ENCODE measurements at regions not wholly inside any gene's neighbourhood (a gene's known extent, or its start where the extent isn't known, plus 50 kb on each side); places are given as distances from the start of the nearest gene placed in this dataset.
"Not testable (repeated sequence)": the region's sequence is repeated elsewhere in the genome, so short reads cannot be mapped to it uniquely, and the experiment has no call there.

GRCh38 chr7:32816409-32816948 lies 75.1 kb downstream of the KBTBD2 start:
- DNase-seq (ENCODE audit: low read depth): peak; percentile 49
- not testable (repeated sequence) for H3K4me3 ChIP-seq (ENCODE audit: low read depth, low read length)

GRCh38 chr7:32814779-32815178 lies 76.8 kb downstream of the KBTBD2 start:
- not testable (repeated sequence) for DNase-seq (ENCODE audit: low read depth); H3K4me3 ChIP-seq (ENCODE audit: low read depth, low read length)

- no peak for TF ChIP-seq CTCF (IDR thresholded peaks at IDR 0.05; ENCODE audit: insufficient read depth, low read length)
- no peak for DNase-seq (ENCODE audit: low read depth)
- H3K4me3 ChIP-seq (ENCODE audit: low read depth, low read length): no peak overlapping the region
These were observed 81.7 kb downstream of the KBTBD2 start for GRCh38 chr7:32809871-32810270.

GRCh38 chr7:32809347-32809746 lies 82.2 kb downstream of the KBTBD2 start:
- no peak overlapping the region for H3K4me3 ChIP-seq (ENCODE audit: low read depth, low read length)
- no peak for TF ChIP-seq CTCF (IDR thresholded peaks at IDR 0.05; ENCODE audit: insufficient read depth, low read length)
- no peak for DNase-seq (ENCODE audit: low read depth)

- TF ChIP-seq CTCF (IDR thresholded peaks at IDR 0.05; ENCODE audit: insufficient read depth, low read length): no peak
- no peak overlapping the region for H3K4me3 ChIP-seq (ENCODE audit: low read depth, low read length)
- no peak for DNase-seq (ENCODE audit: low read depth)
These were observed 88.0 kb downstream of the KBTBD2 start for GRCh38 chr7:32803406-32804141.

GRCh38 chr7:32802305-32802910 lies 89.2 kb downstream of the KBTBD2 start:
- H3K4me3 ChIP-seq (ENCODE audit: low read depth, low read length): no peak overlapping the region
- no peak for TF ChIP-seq CTCF (IDR thresholded peaks at IDR 0.05; ENCODE audit: insufficient read depth, low read length)
- DNase-seq (ENCODE audit: low read depth): no peak

- not testable (repeated sequence) for H3K4me3 ChIP-seq (ENCODE audit: low read depth, low read length); DNase-seq (ENCODE audit: low read depth)
These were observed 98.5 kb downstream of the KBTBD2 start for GRCh38 chr7:32793053-32793452.

GRCh38 chr7:32790766-32791430 lies 100.7 kb downstream of the KBTBD2 start:
- DNase-seq (ENCODE audit: low read depth): peak; percentile 66
- not testable (repeated sequence) for H3K4me3 ChIP-seq (ENCODE audit: low read depth, low read length)

- not testable (repeated sequence) for DNase-seq (ENCODE audit: low read depth); H3K4me3 ChIP-seq (ENCODE audit: low read depth, low read length)
These were observed 102.3 kb downstream of the KBTBD2 start for GRCh38 chr7:32789266-32789665.

GRCh38 chr7:32788174-32788573 lies 103.4 kb downstream of the KBTBD2 start:
- H3K4me3 ChIP-seq (ENCODE audit: low read depth, low read length); DNase-seq (ENCODE audit: low read depth): not testable (repeated sequence)

GRCh38 chr7:32785365-32785944 lies 106.1 kb downstream of the KBTBD2 start:
- not testable (repeated sequence) for H3K4me3 ChIP-seq (ENCODE audit: low read depth, low read length); DNase-seq (ENCODE audit: low read depth)

- H3K4me3 ChIP-seq (ENCODE audit: low read depth, low read length); DNase-seq (ENCODE audit: low read depth): not testable (repeated sequence)
These were observed 111.7 kb downstream of the KBTBD2 start for GRCh38 chr7:32779895-32780294.

Measured in fibroblast of the aortic adventitia (primary cell).